DMS114 treated with DMSO at 0.1 percent for 48 hours (cell line): ENCODE measurements at regions not wholly inside any gene's neighbourhood (a gene's known extent, or its start where the extent isn't known, plus 50 kb on each side); places are given as distances from the start of the nearest gene placed in this dataset.
"Not testable (repeated sequence)": the region's sequence is repeated elsewhere in the genome, so short reads cannot be mapped to it uniquely, and the experiment has no call there.

ENCODE experiments used
- DNase-seq: peaks from one replicate; lab custom pipeline; 2025; ENCODE audit not compliant: unreplicated experiment; lab: John Stamatoyannopoulos, UW

DNA sequence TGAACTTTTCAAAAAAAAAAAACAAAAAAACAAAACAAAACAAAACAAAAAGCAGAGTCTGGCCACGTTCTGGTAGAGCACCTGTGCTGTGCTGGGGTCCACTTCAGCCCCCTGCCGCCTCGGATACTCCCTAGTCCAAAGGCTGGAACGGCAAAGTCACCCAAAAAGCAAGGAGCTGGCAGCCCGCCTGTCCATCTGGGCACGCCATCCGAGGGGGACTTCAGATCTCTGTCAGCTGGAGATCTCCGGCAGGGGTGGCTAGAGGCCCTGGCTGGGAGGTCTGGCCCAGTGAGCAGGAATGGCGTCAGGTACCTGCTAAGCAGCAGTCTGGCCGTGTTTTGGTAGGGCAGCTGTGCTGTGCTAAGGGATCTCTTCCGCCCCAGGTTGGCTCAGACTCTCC is 152.3 kb upstream of the ZNF516 start:
- no peak for DNase-seq

DNA sequence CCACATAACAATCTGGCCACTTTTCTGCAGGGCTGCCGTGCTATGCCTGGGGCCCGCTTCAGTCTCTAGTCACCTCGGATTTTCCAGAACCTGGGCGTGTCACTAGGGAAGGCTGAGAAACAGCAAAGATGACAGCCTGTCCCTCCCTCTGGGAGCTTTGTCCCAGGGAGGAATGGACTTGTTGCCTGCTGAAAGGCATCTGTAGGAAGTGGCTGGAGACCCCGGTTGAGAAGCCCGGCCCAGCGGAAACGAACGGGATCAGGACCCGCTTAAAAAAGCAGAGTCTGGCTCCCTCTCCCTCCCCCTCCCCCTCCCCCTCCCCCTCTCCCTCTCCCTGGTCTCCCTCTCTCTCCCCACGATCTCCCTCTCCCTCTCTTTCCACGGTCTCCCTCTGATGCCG is 149.5 kb upstream of the ZNF516 start:
- DNase-seq: no peak

DNA sequence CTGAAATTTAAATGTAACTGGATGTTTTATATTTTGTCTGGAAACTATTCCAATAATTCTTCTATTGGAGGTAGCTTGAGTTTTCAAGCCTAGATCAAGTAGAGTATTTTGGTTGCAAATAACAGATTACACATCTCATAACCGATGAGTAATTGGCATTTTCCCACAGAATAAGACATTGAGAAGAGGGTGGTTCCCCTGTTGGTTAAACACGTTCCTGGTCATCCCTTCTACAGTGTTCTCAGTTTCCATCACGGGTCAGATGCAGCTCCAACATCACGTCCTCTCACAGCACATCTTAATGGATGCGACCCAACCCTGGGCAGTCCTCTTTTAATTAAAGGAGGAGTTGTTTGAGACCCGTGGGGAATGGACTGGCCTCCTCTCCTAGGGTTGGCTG is 149.0 kb upstream of the ZNF516 start:
- no peak for DNase-seq

DNA sequence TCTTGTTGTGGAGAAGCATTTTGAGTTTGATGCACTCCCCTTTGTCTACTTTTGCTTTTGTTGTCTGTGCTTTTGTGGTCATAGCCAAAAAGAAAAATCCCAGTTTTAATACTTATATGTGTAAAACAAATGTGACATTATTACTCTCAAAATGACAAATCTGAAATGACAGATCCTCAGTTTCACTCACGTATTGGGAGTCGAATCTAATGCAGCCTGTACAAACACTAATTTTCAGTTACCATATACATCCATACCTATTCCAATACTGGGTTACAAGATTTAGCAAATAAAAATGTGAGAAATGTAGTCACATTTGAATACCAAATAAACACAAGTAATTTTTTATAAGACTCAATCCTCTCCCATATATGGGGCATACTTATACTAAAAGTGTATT is 148.2 kb upstream of the ZNF516 start:
- no peak for DNase-seq

DNA sequence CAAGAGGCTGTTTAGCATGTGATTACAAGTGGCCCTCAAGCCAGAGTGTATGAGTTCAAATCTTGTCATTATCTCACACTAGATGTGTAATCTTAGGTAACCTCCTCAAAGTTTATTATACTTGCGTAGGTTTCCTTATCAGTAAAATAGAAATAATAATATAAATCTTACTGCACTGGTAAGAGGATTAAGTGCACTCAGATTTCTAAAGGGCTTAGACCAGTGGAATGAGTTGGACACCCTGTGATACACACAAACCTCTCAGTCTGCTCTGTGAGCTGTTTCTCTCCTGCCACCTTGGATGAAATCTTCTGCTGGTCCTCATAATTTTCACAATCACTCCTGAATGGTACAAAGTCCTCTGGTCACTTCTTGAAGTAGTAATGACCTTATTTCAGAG is 145.4 kb upstream of the ZNF516 start:
- DNase-seq: no peak

DNA sequence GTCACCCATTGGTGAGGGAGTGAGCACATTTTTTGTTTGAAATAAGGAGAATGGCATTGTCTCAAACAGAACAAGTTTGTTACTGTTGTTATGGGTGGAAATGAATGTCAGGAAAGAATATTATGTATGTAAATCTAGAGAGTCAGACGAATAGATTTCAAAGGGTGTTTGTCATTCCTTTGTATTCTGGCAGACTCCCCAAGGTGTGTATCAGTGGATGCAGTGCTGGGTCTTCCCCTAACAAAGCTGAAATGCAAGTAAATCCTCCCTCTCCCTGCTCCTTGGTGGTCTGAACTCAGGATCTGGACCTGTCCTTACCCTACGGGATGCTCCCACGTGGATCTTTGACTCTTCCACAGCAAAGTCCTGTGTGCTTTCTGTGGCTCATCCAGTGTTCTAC is 139.5 kb upstream of the ZNF516 start:
- DNase-seq: no peak

DNA sequence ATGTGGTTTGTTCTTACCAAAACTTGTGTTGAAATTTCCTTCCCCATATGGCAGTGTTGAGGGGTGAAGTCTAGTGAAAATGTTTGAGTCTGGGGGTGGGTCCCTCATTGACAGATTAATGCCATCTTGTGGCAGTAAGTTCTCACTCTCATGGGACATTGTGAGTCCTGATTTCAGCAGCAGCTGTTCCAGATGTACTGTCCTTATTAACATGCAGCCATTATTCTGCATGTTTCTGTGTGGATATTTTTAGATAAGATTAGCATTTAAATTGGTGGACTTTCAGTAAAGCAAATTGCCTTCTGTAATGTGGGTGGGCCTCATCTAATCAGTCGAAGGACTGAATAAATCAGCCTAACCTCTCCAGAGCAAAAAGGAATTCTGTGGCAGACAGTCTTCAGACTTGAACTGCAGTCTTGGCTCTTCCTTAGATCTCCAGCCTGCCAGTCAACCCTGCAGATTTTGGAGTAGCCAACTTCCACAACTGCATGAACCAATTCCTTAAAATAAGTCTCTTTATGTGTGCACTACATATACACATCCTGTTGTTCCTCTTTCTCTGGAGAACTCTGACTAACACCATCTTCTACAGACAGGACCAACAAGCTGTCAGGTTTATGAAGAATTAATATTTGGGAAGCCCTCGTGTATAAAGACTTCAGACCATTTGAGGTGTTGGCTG is 138.7 kb upstream of the ZNF516 start:
- no peak for DNase-seq

DNA sequence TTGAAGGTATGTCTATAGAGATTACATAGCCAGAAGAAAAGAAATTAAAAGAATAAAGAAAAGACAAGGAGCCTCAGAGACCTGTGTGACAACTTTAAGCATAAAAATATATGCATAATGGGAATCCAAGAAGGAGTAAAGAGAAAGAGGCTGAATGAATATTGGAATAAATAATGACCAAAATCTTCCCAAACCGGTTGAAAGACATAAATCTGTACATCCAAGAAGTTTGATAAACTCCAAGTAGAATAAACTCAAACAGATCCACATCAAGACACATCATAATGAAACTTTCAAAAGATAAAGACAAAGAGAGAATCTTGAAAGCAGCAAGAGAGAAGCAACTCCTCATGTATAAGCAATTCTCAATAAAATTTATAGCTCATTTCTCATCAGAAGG is 132.4 kb upstream of the ZNF516 start:
- no peak for DNase-seq

DNA sequence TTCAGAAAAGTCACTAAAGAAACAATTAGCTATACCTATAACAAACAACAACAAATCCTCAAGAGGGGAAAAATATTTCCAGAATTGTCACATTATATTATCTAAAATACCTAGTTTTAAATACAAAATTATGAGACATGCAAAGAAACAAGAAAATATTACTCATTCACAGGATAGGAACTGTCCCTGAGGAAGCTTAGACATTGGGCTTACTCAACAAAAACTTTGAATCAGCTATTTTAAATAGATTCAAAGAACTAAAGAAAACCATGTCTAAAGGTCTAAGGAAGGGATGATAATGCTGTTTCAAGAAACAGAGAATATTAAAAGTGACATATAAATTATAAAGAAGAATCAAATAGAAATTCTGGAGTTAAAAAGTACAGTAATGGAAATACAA is 131.9 kb upstream of the ZNF516 start:
- DNase-seq: no peak

DNA sequence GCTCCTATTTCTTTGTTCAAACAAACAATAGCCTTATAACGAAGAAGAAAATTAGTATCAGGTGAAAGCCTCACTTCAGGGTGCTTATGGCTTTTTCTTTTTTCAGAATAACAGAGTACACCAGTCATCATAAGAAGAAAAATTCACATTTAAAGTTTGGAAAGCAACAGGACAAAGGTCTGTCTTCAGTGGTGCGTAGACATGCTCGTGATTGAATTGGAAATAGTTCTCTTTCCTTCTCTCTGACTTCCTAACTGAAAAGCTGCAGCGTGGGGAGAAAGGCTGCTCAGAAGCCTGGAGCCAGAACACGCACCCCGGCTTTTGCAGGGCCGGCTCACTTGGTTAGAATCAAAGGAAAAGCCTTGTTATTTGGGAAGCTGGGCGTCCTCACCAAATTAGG is 127.6 kb upstream of the ZNF516 start:
- no peak for DNase-seq

DNA sequence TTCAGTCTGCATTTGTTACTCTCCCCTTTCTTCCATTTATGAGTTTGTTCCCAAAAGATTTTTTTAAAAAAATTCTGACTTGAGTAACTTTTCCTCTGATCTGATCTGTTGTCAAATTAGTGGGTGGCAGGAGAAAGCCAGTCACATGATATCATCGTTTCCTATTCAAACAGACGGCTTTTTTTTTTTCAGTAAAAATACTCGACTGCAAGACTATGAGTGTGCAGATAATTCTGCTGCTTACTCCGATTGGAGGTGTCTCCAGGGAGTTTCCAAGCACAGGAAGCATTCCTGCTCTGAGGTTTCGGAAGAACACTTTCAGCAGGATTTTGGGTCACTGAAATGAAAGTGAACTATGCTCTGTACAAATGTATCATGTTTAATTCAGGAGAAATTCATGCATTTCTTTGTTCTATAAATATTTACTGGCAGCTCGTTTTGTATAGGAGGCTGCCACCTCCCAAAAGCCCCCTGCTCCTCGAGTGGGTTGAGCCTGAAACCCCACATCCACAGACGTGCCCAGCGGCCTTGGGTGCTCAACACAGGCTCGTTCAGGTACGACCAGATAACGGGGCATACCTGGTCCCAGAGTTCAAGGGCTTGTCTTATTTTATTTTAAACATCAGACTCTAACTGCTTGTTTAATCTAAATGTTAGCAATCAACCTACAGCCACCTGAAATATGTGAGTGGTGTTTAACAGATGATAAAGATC is 126.9 kb upstream of the ZNF516 start:
- no peak for DNase-seq

DNA sequence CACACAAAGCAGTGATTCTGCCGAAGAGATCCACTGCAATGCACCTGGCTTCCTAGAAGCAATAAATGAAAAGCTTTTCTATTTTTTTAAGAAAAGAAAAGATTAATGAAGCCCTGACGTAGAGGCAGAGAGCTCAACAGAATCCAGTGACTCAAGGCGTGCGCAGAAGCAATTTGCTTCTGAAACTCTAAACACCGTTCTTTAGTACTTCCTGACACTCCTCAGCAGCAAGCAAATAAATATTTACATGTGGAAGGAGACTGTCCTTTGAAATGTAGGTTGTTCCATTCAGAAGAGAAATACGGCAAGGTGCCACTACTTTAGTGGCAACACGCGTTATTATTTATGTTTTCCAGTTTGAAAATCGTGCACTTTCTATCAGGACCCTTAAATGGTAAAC is 126.2 kb upstream of the ZNF516 start:
- no peak for DNase-seq

DNA sequence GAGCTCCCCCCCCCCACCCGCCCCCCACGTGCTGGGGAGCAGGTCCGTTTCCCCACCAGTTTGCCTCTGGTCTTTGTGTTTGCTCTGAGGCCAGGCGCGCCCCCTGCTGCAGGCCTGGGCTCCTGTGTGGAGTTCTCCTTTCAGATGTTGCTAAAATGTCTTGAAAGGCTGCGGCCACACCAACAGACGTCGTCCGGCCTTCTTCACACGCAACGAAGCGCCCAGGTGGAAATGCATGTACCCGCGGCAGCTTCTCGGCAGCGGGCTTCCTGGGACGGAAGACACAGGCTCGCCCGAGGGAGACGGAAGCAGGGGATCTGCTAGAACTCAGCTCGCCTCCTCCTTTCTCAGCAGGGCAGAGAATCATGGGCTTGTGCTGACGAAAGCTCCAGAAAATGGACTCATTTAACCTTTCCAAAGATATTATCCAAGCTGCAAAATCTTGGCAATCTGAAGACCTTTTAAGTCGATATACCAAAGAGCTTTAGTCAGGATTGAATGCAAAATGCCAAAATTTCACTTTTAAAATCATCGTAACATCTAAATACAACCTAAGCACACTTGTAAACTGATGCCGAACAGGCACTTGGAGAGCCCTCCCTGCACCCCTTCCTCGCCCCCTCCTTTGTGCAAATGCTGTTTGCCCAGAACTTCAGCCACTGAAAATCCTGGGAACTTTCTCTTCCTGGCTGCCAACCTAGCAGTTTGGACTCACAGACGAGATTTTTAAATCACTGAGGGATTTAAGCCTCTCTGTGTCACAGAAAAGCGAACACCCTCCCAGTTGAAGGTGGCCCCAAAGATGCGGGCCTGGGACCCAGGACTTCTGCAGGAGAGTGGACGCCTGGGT is 125.5 kb upstream of the ZNF516 start:
- no peak for DNase-seq

DNA sequence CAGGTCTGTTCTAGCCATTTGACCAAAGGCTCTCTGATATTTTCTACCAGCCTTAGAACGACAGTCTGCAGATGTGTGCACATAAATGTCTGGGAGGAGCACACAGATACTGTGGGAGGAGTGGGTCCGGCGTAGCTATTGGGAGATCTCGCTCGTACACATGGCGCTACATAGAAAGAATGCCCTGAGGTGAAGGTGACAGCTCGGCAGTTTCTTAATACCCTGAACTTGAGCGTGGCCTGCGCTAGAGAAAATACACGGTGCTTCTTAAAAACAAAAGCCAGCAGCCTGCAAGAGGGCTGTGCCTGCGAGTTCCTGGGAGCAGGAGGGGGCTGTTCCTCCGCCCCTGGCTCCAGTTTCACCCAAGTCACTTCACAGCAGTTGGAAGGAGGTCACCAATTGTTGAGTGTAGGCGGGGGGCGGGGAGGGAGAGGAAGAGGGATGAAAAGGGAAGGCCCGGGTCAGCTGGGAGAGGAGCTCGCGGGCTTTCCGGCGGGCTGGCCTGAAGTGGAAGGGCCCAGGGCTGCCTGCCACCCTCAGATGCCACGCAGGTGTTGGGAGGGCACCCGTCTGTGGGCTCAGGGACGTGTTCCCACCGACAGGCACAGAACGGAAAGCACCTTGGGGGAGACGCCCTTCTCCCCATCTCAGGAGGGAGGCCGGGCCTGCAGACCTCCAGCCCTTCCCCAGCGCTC is 124.7 kb upstream of the ZNF516 start:
- no peak for DNase-seq

DNA sequence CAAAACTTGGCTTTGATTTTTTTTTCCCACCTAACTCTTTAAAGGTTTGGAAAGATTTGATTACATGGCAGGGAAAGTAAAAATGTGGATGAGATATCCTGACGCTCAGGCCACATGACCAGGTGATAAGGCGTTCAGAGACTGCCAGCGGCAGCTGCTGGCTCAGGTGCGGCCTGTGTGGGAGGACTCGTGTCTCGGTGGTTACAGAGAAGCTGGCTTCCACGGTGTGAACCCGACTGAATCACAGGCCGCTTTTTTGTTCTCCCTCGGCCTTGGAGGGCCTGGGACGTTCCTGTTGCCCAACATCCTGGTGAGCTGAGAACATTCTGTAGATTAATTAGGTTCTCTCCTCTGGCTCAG is 124.2 kb upstream of the ZNF516 start:
- no peak for DNase-seq

DNA sequence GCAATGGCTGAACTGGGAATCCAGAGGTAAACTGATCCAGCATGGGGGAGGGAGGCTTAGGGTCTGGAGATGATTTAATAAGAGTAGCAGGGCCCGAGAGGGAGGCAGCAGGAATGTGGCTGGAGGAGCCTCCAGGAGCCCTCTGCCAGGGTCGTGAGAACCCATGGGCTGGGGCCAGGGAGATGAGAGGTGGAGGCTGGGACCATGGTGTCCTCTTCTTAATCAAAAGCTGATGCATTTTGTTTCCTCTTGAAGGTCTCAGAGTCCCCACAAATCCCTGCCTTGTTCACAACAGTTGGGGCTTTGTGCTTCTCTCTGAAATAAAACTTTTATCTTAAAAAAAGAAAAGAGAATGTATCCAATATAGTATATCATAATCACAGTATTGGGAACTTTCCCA is 123.7 kb upstream of the ZNF516 start:
- DNase-seq: no peak

DNA sequence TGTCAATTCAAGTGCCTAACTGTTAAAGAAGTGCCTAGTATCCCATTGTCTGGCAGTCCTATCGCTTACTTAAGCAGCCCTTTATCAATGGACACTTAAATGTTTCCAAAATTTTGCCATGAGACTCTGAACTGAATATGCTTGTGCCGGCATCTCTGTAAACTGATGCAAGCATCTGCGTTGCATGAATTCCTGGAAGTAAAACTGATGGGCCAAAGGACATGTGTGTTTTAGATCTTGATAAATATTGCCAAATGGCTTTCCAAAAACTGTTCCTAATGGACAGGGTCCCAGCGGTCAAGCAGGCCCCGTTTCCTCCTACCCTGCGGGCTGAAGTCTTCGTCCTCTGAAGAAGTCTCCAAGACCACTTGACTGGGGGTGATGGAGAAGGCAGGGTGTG is 121.3 kb upstream of the ZNF516 start:
- DNase-seq: no peak

DNA sequence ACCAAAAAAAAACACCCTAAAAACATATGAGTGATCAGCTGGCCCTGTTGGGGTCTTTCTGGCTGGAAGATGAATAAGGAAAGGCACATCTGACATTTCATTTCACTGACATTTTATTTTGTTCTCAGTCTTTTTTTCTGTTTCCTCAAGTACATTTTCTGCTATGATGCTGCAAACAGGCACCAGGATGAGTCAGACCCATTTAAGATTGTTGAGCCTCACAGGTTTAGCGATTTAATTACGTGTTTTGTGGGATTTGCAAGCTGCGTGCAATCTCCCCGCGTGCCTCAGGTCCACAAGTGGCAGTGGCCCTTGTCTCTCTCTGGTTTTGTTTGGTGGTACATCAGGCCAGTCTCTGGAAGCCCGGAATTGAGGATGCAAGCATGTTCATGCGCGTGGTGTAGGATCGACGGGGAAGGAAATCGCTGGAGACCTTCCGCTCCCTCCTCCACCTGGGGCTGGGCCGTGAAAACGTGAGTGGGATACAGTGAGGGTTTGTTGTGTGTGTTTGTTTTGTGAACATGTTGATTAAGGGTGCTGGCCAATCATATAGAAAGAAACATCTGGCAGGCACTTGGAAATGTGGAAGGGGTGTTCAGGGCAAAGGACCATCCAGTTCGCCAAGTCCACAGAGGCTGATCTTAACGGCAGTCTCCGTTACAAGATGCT is 120.2 kb upstream of the ZNF516 start:
- no peak for DNase-seq

DNA sequence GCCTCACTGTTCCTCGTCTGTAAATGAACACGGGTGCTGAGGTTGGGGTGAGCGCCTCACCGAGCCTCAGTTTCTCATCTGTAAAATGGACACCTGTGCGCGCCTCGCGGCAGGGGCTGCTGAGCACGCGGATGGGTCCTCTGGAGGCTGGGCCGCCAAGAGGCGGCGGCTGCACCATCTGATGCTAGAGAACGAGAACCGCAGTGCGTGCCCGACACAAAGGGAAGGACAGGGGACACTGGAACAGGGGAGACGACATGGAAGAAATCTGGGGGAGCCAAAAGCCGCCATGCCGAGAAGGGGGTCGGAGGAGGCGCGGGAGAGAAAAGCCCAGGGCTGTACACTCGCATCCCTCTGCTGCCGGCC is 118.7 kb upstream of the ZNF516 start:
- no peak for DNase-seq

DNA sequence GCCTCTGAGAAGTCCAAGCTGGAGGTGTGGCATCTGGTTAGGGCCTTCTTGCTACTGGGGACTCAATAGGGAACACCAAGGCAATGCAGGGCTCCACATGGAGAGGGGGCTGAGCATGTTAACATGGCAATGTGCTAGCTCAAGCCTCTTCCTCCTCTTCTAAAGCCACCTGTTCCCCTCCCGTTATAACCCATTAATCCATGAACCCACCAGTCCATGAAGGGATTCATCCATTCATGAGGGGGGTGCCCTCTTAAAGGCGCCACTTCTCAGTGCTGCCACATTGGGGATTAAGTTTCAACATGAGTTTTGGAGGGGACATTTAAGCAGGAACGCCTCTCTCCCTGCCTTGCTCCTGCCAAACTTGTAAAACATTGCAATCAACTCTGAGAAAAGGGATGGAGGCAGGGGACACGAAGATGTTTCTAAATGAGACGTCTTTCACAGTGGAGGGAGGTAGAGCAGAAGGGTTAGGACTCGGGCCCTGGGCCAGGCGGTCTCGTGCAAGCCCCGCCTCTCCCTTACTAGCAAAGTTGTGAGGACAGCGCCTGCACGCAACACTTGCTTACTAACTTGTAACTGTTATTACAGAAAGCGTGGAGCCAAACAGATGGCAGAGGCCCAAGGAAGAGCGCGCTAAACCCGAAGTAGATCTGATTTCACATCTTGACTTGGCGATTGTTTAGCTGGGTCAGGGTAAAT is 118.2 kb upstream of the ZNF516 start:
- DNase-seq: no peak

DNA sequence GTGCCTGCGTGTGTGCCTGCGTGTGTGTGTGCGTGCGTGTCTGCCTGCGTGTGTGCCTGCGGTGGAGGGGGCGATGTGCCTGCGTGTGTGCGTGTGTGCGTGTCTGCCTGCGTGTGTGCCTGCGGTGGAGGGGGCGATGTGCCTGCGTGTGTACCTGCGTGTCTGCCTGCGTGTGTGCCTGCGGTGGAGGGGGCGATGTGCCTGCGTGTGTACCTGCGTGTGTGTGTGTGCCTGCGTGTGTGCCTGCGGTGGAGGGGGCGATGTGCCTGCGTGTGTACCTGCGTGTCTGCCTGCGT is 116.7 kb upstream of the ZNF516 start:
- DNase-seq: not testable (repeated sequence)
